ENCODE measurements at regions not wholly inside any gene's neighbourhood (a gene's known extent, or its start where the extent isn't known, plus 50 kb on each side); places are given as distances from the start of the nearest gene placed in this dataset.

DNA sequence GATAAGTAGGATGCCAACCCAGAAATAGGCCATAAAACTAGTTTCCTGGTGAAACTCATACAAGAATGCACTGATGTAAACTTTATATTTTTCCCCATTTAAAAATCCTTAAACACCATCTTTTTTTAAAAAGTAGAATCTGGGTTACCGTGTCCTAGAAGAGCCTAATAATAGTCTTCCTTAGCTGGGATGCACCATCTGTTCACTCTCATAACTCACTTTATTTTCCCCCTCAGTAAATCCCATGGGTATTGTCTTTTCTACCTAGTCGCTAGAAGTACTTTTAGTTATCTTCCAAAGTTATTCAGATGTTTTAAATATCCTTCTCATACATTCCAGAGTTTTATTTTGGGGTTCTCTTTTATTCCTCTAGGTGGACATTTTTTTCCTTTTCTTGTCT is 250.2 kb downstream of the PLA2G4A start:
- DNase-seq (ENCODE audit: low read depth, low spot score) = no peak
- WGBS (ENCODE audit: insufficient coverage, insufficient read length) = no CpG with 5 or more reads among the region's 2 CpGs
- no peak overlapping the region for H3K4me3 ChIP-seq (ENCODE audit: low read length)
- no peaks in the 10 kb centered on the region; the same call in 1 of the 2 replicates for H3K4me1 ChIP-seq (ENCODE audit: control insufficient read depth, insufficient read depth, low read length)
- H3K27ac ChIP-seq (ENCODE audit: low read length) = no peak overlapping the region
- no peaks in the 10 kb centered on the region for H3K9me3 ChIP-seq (ENCODE audit: control insufficient read depth, insufficient read depth, low read length)
- H3K36me3 ChIP-seq (ENCODE audit: control insufficient read depth, insufficient read depth, low read length) = no peaks in the 10 kb centered on the region
- H3K27me3 ChIP-seq (ENCODE audit: control insufficient read depth, insufficient read depth, low read length) = no peaks in the 10 kb centered on the region

- Histone ChIP-seq H3K27me3 (ENCODE audit: control insufficient read depth, insufficient read depth, low read length) (no peaks in the 10 kb centered on the region), H3K27ac (ENCODE audit: low read length) (no peak overlapping the region), H3K9me3 (ENCODE audit: control insufficient read depth, insufficient read depth, low read length) (no peaks in the 10 kb centered on the region), H3K4me3 (ENCODE audit: low read length) (no peak overlapping the region), H3K36me3 (ENCODE audit: control insufficient read depth, insufficient read depth, low read length) (no peaks in the 10 kb centered on the region), H3K4me1 (ENCODE audit: control insufficient read depth, insufficient read depth, low read length) (no peaks in the 10 kb centered on the region)
- WGBS (ENCODE audit: insufficient coverage, insufficient read length) = no CpG with 5 or more reads among the region's 6 CpGs
- no peak for DNase-seq (ENCODE audit: low read depth, low spot score)
Measured at GRCh38 chr1:187079330-187079729, 250.6 kb downstream of the PLA2G4A start.

GRCh38 chr1:187091666-187092065 is 262.9 kb downstream of the PLA2G4A start:
- no peak for DNase-seq (ENCODE audit: low read depth, low spot score)
- H3K9me3 ChIP-seq (ENCODE audit: control insufficient read depth, insufficient read depth, low read length) = no peaks in the 10 kb centered on the region; the same call in 1 of the 2 replicates
- no peaks in the 10 kb centered on the region for H3K36me3 ChIP-seq (ENCODE audit: control insufficient read depth, insufficient read depth, low read length)
- H3K4me1 ChIP-seq (ENCODE audit: control insufficient read depth, insufficient read depth, low read length) = no peaks in the 10 kb centered on the region
- no peak overlapping the region for H3K4me3 ChIP-seq (ENCODE audit: low read length)
- no peaks in the 10 kb centered on the region for H3K27me3 ChIP-seq (ENCODE audit: control insufficient read depth, insufficient read depth, low read length)
- H3K27ac ChIP-seq (ENCODE audit: low read length) = no peak overlapping the region

- Histone ChIP-seq H3K36me3 (ENCODE audit: control insufficient read depth, insufficient read depth, low read length) (no peaks in the 10 kb centered on the region), H3K27ac (ENCODE audit: low read length) (no peak overlapping the region), H3K4me3 (ENCODE audit: low read length) (no peak overlapping the region), H3K27me3 (ENCODE audit: control insufficient read depth, insufficient read depth, low read length) (no peaks in the 10 kb centered on the region), H3K9me3 (ENCODE audit: control insufficient read depth, insufficient read depth, low read length) (no peaks in the 10 kb centered on the region; the same call in 1 of the 2 replicates), H3K4me1 (ENCODE audit: control insufficient read depth, insufficient read depth, low read length) (no peaks in the 10 kb centered on the region)
- no peak for DNase-seq (ENCODE audit: low read depth, low spot score)
- WGBS (ENCODE audit: insufficient coverage, insufficient read length) = no CpG with 5 or more reads among the region's 4 CpGs
Measured at GRCh38 chr1:187092104-187092503, 263.4 kb downstream of the PLA2G4A start.

- no peak overlapping the region for H3K27ac ChIP-seq (ENCODE audit: low read length)
- no peaks in the 10 kb centered on the region for H3K4me1 ChIP-seq (ENCODE audit: control insufficient read depth, insufficient read depth, low read length)
- H3K36me3 ChIP-seq (ENCODE audit: control insufficient read depth, insufficient read depth, low read length) = no peaks in the 10 kb centered on the region
- no peak overlapping the region for H3K4me3 ChIP-seq (ENCODE audit: low read length)
- no peak for DNase-seq (ENCODE audit: low read depth, low spot score)
- H3K9me3 ChIP-seq (ENCODE audit: control insufficient read depth, insufficient read depth, low read length) = no peaks in the 10 kb centered on the region
- no peaks in the 10 kb centered on the region for H3K27me3 ChIP-seq (ENCODE audit: control insufficient read depth, insufficient read depth, low read length)
- WGBS (ENCODE audit: insufficient coverage, insufficient read length) = no CpG with 5 or more reads among the region's 2 CpGs
Measured at GRCh38 chr1:187096689-187097088, 267.9 kb downstream of the PLA2G4A start.

DNA sequence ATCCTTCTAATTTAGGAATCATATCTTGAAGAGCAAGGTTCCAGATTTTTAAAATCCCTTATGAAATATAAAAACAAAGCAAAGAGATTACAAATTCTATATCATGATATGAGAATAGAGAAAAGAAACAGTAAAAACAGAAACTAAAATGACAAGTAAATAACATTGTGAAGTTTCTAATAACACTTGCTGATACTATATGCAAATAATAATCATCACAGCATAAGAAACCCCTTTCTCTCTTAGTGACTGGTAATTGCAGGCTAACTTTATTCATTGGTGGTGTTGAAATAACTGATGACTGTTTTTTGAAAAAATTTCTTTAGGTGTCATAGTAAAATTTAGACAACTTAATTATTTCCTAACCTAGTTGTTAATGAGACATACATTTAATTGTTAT is 281.6 kb downstream of the PLA2G4A start:
- H3K4me1 ChIP-seq (ENCODE audit: control insufficient read depth, insufficient read depth, low read length) = no peaks in the 10 kb centered on the region
- no peaks in the 10 kb centered on the region for H3K27me3 ChIP-seq (ENCODE audit: control insufficient read depth, insufficient read depth, low read length)
- no peak overlapping the region for H3K4me3 ChIP-seq (ENCODE audit: low read length)
- no peaks in the 10 kb centered on the region for H3K36me3 ChIP-seq (ENCODE audit: control insufficient read depth, insufficient read depth, low read length)
- no peaks in the 10 kb centered on the region for H3K9me3 ChIP-seq (ENCODE audit: control insufficient read depth, insufficient read depth, low read length)
- no peak for DNase-seq (ENCODE audit: low read depth, low spot score)
- no peak overlapping the region for H3K27ac ChIP-seq (ENCODE audit: low read length)

GRCh38 chr1:187114792-187115191 is 286.0 kb downstream of the PLA2G4A start:
- H3K36me3 ChIP-seq (ENCODE audit: control insufficient read depth, insufficient read depth, low read length) = no peaks in the 10 kb centered on the region
- DNase-seq (ENCODE audit: low read depth, low spot score) = no peak
- no peaks in the 10 kb centered on the region for H3K27me3 ChIP-seq (ENCODE audit: control insufficient read depth, insufficient read depth, low read length)
- no peaks in the 10 kb centered on the region for H3K4me1 ChIP-seq (ENCODE audit: control insufficient read depth, insufficient read depth, low read length)
- no peak overlapping the region for H3K4me3 ChIP-seq (ENCODE audit: low read length)
- H3K27ac ChIP-seq (ENCODE audit: low read length) = no peak overlapping the region
- no peaks in the 10 kb centered on the region for H3K9me3 ChIP-seq (ENCODE audit: control insufficient read depth, insufficient read depth, low read length)

DNA sequence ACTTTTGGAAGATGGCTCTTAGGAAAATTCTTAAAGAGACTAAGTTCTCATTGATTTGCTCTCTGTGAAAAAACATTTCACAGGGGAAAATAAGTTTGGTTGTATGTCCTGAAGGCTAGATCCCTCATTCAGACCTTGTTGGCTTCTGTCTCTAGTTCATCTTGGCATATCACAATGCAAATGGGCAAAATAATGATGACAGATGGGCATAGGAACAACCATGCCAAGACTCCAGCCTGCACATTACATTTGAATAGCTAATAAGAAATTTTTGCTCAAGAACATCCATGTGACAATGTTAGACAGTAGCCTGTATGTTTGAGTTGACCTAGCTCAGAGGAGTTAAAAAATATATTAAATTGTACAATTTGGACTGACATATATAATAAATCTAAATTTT is 292.9 kb downstream of the PLA2G4A start:
- DNase-seq (ENCODE audit: low read depth, low spot score) = no peak
- Histone ChIP-seq H3K27ac (ENCODE audit: low read length) (no peak overlapping the region), H3K36me3 (ENCODE audit: control insufficient read depth, insufficient read depth, low read length) (no peaks in the 10 kb centered on the region), H3K4me1 (ENCODE audit: control insufficient read depth, insufficient read depth, low read length) (no peaks in the 10 kb centered on the region), H3K4me3 (ENCODE audit: low read length) (no peak overlapping the region), H3K27me3 (ENCODE audit: control insufficient read depth, insufficient read depth, low read length) (no peaks in the 10 kb centered on the region), H3K9me3 (ENCODE audit: control insufficient read depth, insufficient read depth, low read length) (no peaks in the 10 kb centered on the region)

GRCh38 chr1:187122566-187122965 is 293.8 kb downstream of the PLA2G4A start:
- no peaks in the 10 kb centered on the region for H3K4me1 ChIP-seq (ENCODE audit: control insufficient read depth, insufficient read depth, low read length)
- WGBS (ENCODE audit: insufficient coverage, insufficient read length) = no CpG with 5 or more reads among the region's 2 CpGs
- H3K27me3 ChIP-seq (ENCODE audit: control insufficient read depth, insufficient read depth, low read length) = no peaks in the 10 kb centered on the region
- no peak overlapping the region for H3K27ac ChIP-seq (ENCODE audit: low read length)
- DNase-seq (ENCODE audit: low read depth, low spot score) = no peak
- no peaks in the 10 kb centered on the region for H3K9me3 ChIP-seq (ENCODE audit: control insufficient read depth, insufficient read depth, low read length)
- H3K4me3 ChIP-seq (ENCODE audit: low read length) = no peak overlapping the region
- H3K36me3 ChIP-seq (ENCODE audit: control insufficient read depth, insufficient read depth, low read length) = no peaks in the 10 kb centered on the region

DNA sequence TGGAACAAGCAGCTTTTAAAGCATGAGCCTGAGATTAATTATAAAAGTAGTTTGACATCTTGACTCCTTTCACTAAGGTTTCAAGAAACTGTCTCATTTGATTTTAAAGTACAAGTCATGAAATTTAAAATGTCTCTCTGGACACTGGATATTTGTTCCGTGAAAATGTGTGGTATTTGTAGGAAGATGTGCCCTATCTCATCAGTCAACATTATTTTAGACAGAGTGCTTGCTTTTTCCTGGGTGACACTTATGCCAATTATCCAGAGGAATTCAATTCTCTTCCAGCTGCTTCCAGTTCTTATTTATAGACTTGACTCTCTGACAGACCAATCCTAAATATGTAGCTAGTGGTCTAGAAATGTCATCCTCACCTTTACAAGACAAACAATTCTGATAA is 300.4 kb downstream of the PLA2G4A start:
- no CpG with 5 or more reads among the region's 1 CpG for WGBS (ENCODE audit: insufficient coverage, insufficient read length)
- Histone ChIP-seq H3K27ac (ENCODE audit: low read length) (no peak overlapping the region), H3K4me3 (ENCODE audit: low read length) (no peak overlapping the region), H3K4me1 (ENCODE audit: control insufficient read depth, insufficient read depth, low read length) (no peaks in the 10 kb centered on the region), H3K27me3 (ENCODE audit: control insufficient read depth, insufficient read depth, low read length) (no peaks in the 10 kb centered on the region), H3K9me3 (ENCODE audit: control insufficient read depth, insufficient read depth, low read length) (no peaks in the 10 kb centered on the region), H3K36me3 (ENCODE audit: control insufficient read depth, insufficient read depth, low read length) (no peaks in the 10 kb centered on the region)
- no peak for DNase-seq (ENCODE audit: low read depth, low spot score)

DNA sequence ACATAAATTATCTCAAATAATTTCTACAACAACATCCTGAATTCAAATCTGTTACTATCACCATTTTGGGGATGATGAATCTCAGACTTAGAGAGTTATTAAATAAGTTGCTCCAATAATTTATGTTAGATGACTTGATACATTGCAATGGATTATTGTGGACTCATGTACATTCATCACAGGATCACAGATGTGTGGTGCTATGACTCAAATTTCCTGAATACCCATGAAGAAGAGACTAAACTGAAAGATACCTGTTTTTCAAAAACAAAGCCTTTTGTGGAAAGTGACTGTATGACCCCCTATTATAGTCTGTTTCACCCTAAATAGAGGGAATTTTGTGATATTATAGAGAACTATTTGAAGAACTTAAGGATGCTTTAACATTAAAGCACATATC is 315.0 kb downstream of the PLA2G4A start:
- no peak overlapping the region for H3K4me3 ChIP-seq (ENCODE audit: low read length)

GRCh38 chr1:187146388-187146787 is 317.6 kb downstream of the PLA2G4A start:
- H3K27me3 ChIP-seq (ENCODE audit: control insufficient read depth, insufficient read depth, low read length) = no peaks in the 10 kb centered on the region
- H3K9me3 ChIP-seq (ENCODE audit: control insufficient read depth, insufficient read depth, low read length) = no peaks in the 10 kb centered on the region
- no peaks in the 10 kb centered on the region for H3K4me1 ChIP-seq (ENCODE audit: control insufficient read depth, insufficient read depth, low read length)
- no peak overlapping the region for H3K4me3 ChIP-seq (ENCODE audit: low read length)
- no CpG with 5 or more reads among the region's 1 CpG for WGBS (ENCODE audit: insufficient coverage, insufficient read length)
- no peaks in the 10 kb centered on the region for H3K36me3 ChIP-seq (ENCODE audit: control insufficient read depth, insufficient read depth, low read length)
- no peak for DNase-seq (ENCODE audit: low read depth, low spot score)
- no peak overlapping the region for H3K27ac ChIP-seq (ENCODE audit: low read length)

More for the DNA sequence above, 315.0 kb downstream of the PLA2G4A start:
- H3K27ac ChIP-seq (ENCODE audit: low read length) = no peak overlapping the region
- no peaks in the 10 kb centered on the region for H3K36me3 ChIP-seq (ENCODE audit: control insufficient read depth, insufficient read depth, low read length)
- H3K27me3 ChIP-seq (ENCODE audit: control insufficient read depth, insufficient read depth, low read length) = no peaks in the 10 kb centered on the region
- no peaks in the 10 kb centered on the region for H3K9me3 ChIP-seq (ENCODE audit: control insufficient read depth, insufficient read depth, low read length)
- DNase-seq (ENCODE audit: low read depth, low spot score) = no peak
- H3K4me1 ChIP-seq (ENCODE audit: control insufficient read depth, insufficient read depth, low read length) = no peaks in the 10 kb centered on the region

All from iPS DF 6.9 (cell line).